Gastroesophageal sphincter (tissue), 4 donors: ENCODE measurements at regions not wholly inside any gene's neighbourhood (a gene's known extent, or its start where the extent isn't known, plus 50 kb on each side); places are given as distances from the start of the nearest gene placed in this dataset.

Source experiments
- ATAC-seq: fragments of 150-250 bp; one replicate; pipeline ENCODE4 v1.9.1; 2016; ENCODE audit warnings: mild to moderate bottlenecking, moderate library complexity
- H3K27ac ChIP-seq, 4 donors: fragments of 200-600 bp; sonication (generic) in 3 of 4; 1 replicate in 3 of 4; 2 replicates in 1 of 4; pipeline ENCODE4 v1.5.1; 2016 to 2019
- H3K27me3 ChIP-seq: fragments of 200-600 bp; sonication (generic); one replicate; pipeline ENCODE4 v1.5.1; 2019
- H3K36me3 ChIP-seq, 2 donors: fragments of 200-600 bp; sonication (generic); one replicate each; pipeline ENCODE4 v1.5.1; 2019; ENCODE audit warnings: control low read depth in 1 of 2
- H3K4me1 ChIP-seq, 3 donors: fragments of 200-600 bp; sonication (generic); 1 replicate in 2 of 3; 2 replicates in 1 of 3; pipeline ENCODE4 v1.5.1; 2016 to 2019; ENCODE audit warnings: control low read depth in 2 of 3
- H3K4me3 ChIP-seq, 2 donors: fragments of 200-600 bp; sonication (generic); one replicate each; pipeline ENCODE4 v1.5.1; 2019; ENCODE audit warnings: mild to moderate bottlenecking in 1 of 2, moderate library complexity in 1 of 2
- H3K9me3 ChIP-seq, 3 donors: fragments of 200-600 bp; sonication (generic); one replicate each; pipeline ENCODE4 v1.5.1; 2017 to 2019; ENCODE audit warnings: control low read depth in 2 of 3
- CTCF ChIP-seq, 4 experiments: fragments of 200-600 bp in 2 of 4; fragments of 450-650 bp in 2 of 4; sonication (generic) in 1 of 4; IDR thresholded peaks; one replicate each; pipeline ENCODE4 v1.5.1; 2017 to 2019; ENCODE audit warnings: antibody characterized with exemption in 4 of 4, mild to moderate bottlenecking in 2 of 4, moderate library complexity in 2 of 4
- EP300 ChIP-seq: sonication (generic); formaldehyde crosslinking; IDR thresholded peaks from one replicate; pipeline ENCODE4 v1.6.1; 2017; ENCODE audit warnings: antibody characterized with exemption, mild to moderate bottlenecking
- POLR2A ChIP-seq, 2 donors: fragments of 450-650 bp; IDR thresholded peaks; one replicate each; pipeline ENCODE4 v1.6.1; 2017; ENCODE audit warnings: antibody characterized with exemption in 2 of 2, mild to moderate bottlenecking in 2 of 2, moderate library complexity in 1 of 2
- POLR2AphosphoS5 ChIP-seq: sonication (generic); formaldehyde crosslinking; IDR thresholded peaks from one replicate; pipeline ENCODE4 v1.6.1; 2017; ENCODE audit warnings: antibody characterized with exemption
- WGBS, 2 donors: methylation state at CpG; one replicate each; pipeline ENCODE4 v1.1.5; 2018; ENCODE audit warnings: low coverage in 1 of 2; 5-methylcytosine and 5-hydroxymethylcytosine counted together

- ATAC-seq, result no peak
- TF ChIP-seq EP300 (no peak), POLR2AphosphoS5 (no peak), CTCF (IDR thresholded peaks at IDR 0.05) (no peak), POLR2A (IDR thresholded peaks at IDR 0.05) (no peak)
- H3K9me3 ChIP-seq, result peaks cover 0 to 10% (median 0%) of the 10 kb centered on the region in 3 donors
- H3K36me3 ChIP-seq, result no peaks in the 10 kb centered on the region
- no peaks in the 10 kb centered on the region for H3K4me1 ChIP-seq
- H3K27ac ChIP-seq, result no peak overlapping the region
- H3K27me3 ChIP-seq, result no peaks in the 10 kb centered on the region
- H3K4me3 ChIP-seq, result no peak overlapping the region
- WGBS, 2 donors, result 72 to 90% methylated on average over 2 to 3 of the region's 3 CpGs
Observed at GRCh38 chr2:210818473-210818872, 262.1 kb downstream of the CPS1 start.

- no peaks in the 10 kb centered on the region for H3K36me3 ChIP-seq
- H3K4me3 ChIP-seq, result no peak overlapping the region
- ATAC-seq, result no peak
- H3K9me3 ChIP-seq, result no peaks in the 10 kb centered on the region
- H3K27me3 ChIP-seq, result no peaks in the 10 kb centered on the region
- H3K27ac ChIP-seq, result no peak overlapping the region
- TF ChIP-seq EP300 (no peak), CTCF (IDR thresholded peaks at IDR 0.05) (no peak), POLR2A (IDR thresholded peaks at IDR 0.05) (no peak), POLR2AphosphoS5 (no peak)
- no peaks in the 10 kb centered on the region for H3K4me1 ChIP-seq
Observed at GRCh38 chr2:210833403-210833802, 277.0 kb downstream of the CPS1 start.

GRCh38 chr2:210839034-210839433, 282.6 kb downstream of the CPS1 start:
- WGBS, 2 donors, result 83 to 87% methylated on average over 4 of the region's 4 CpGs

GRCh38 chr2:210839450-210839849, 283.1 kb downstream of the CPS1 start:
- Histone ChIP-seq H3K9me3 (no peaks in the 10 kb centered on the region), H3K4me3 (no peak overlapping the region), H3K4me1 (no peaks in the 10 kb centered on the region), H3K27ac (no peak overlapping the region), H3K27me3 (no peaks in the 10 kb centered on the region), H3K36me3 (no peaks in the 10 kb centered on the region)
- TF ChIP-seq POLR2A (IDR thresholded peaks at IDR 0.05) (no peak), POLR2AphosphoS5 (no peak), CTCF (IDR thresholded peaks at IDR 0.05) (no peak), EP300 (no peak)
- ATAC-seq, result no peak

More at GRCh38 chr2:210839034-210839433, 282.6 kb downstream of the CPS1 start:
- TF ChIP-seq POLR2A (IDR thresholded peaks at IDR 0.05), result no peak
- no peak for TF ChIP-seq CTCF (IDR thresholded peaks at IDR 0.05)
- no peak for TF ChIP-seq EP300
- TF ChIP-seq POLR2AphosphoS5, result no peak
- Histone ChIP-seq H3K27ac (no peak overlapping the region), H3K9me3 (no peaks in the 10 kb centered on the region), H3K4me3 (no peak overlapping the region), H3K27me3 (no peaks in the 10 kb centered on the region), H3K4me1 (no peaks in the 10 kb centered on the region), H3K36me3 (no peaks in the 10 kb centered on the region)
- ATAC-seq, result no peak

GRCh38 chr2:210842896-210843295, 286.5 kb downstream of the CPS1 start:
- WGBS, 2 donors, result 68 to 70% methylated on average over 3 of the region's 3 CpGs
- TF ChIP-seq CTCF (IDR thresholded peaks at IDR 0.05) (no peak), POLR2AphosphoS5 (no peak), EP300 (no peak), POLR2A (IDR thresholded peaks at IDR 0.05) (no peak)

More at GRCh38 chr2:210842896-210843295, 286.5 kb downstream of the CPS1 start:
- no peaks in the 10 kb centered on the region for H3K9me3 ChIP-seq
- no peaks in the 10 kb centered on the region for H3K4me1 ChIP-seq
- ATAC-seq, result no peak
- H3K36me3 ChIP-seq, result no peaks in the 10 kb centered on the region
- H3K27me3 ChIP-seq, result no peaks in the 10 kb centered on the region
- H3K27ac ChIP-seq, result no peak overlapping the region
- H3K4me3 ChIP-seq, result no peak overlapping the region
